Gastrocnemius medialis (tissue), 4 donors: ENCODE measurements at regions not wholly inside any gene's neighbourhood (a gene's known extent, or its start where the extent isn't known, plus 50 kb on each side); places are given as distances from the start of the nearest gene placed in this dataset.

ENCODE experiments used
- ATAC-seq, 2 donors: fragments of 150-250 bp; one replicate each; pipeline ENCODE4 v1.9.1; 2016
- DNase-seq, 2 donors: peaks; one replicate each; pipeline ENCODE4 v3.0.0-alpha.2; 2019
- H3K27ac ChIP-seq, 4 donors: fragments of 200-600 bp; sonication (generic); 1 replicate in 1 of 4; 2 replicates in 3 of 4; pipeline ENCODE4 v1.5.1; 2016 to 2018; ENCODE audit warnings: mild to moderate bottlenecking in 2 of 4, moderate library complexity in 1 of 4
- H3K27me3 ChIP-seq, 3 donors: fragments of 200-600 bp; sonication (generic) in 2 of 3; 1 replicate in 1 of 3; 2 replicates in 2 of 3; pipeline versions ENCODE4 v1.5.1 to v1.6.0; 2016 to 2019; ENCODE audit warnings: mild to moderate bottlenecking in 1 of 3, moderate library complexity in 1 of 3
- H3K36me3 ChIP-seq, 2 donors: fragments of 200-600 bp; sonication (generic) in 1 of 2; one replicate each; pipeline ENCODE4 v1.5.1; 2017 to 2018
- H3K4me1 ChIP-seq, 2 donors: fragments of 200-600 bp; sonication (generic) in 1 of 2; one replicate each; pipeline ENCODE4 v1.5.1; 2016 to 2017; ENCODE audit warnings: mild to moderate bottlenecking in 2 of 2
- H3K4me3 ChIP-seq, 4 donors: fragments of 200-600 bp; sonication (generic) in 3 of 4; 1 replicate in 1 of 4; 2 replicates in 3 of 4; pipeline ENCODE4 v1.5.1; 2016 to 2019; ENCODE audit warnings: mild to moderate bottlenecking in 2 of 4
- H3K9me3 ChIP-seq, 3 donors: fragments of 200-600 bp; sonication (generic) in 2 of 3; 1 replicate in 1 of 3; 2 replicates in 2 of 3; pipeline ENCODE4 v1.5.1; 2016 to 2019
- CTCF ChIP-seq, 5 experiments: fragments of 450-650 bp in 3 of 5; fragments of 200-600 bp in 2 of 5; sonication (generic) in 2 of 5; IDR thresholded peaks in 4 of 5; conservative IDR thresholded peaks in 1 of 5; 1 replicate in 4 of 5; 2 replicates in 1 of 5; pipeline ENCODE4 v1.5.1; 2016 to 2019; ENCODE audit warnings: antibody characterized with exemption in 5 of 5, mild to moderate bottlenecking in 3 of 5, moderate library complexity in 3 of 5
- POLR2A ChIP-seq, 2 donors: fragments of 450-650 bp; IDR thresholded peaks; one replicate each; pipeline ENCODE4 v1.6.1; 2017; ENCODE audit warnings: antibody characterized with exemption in 2 of 2, mild to moderate bottlenecking in 2 of 2, moderate library complexity in 2 of 2
- in situ Hi-C, 4 donors: fragments of 200-750 bp; cut with MboI; loops; one replicate each; pipeline versions ENCODE4 v1.15.0 to v1.8.0; 2017; ENCODE audit warnings: low sequenced_read_pairs in 4 of 4
- intact Hi-C: fragments of 100-400 bp; cut with DNase I; formaldehyde crosslinking; loops from one replicate; pipeline ENCODE4 v1.15.1; 2023; ENCODE audit warnings: low total_unique reads

GRCh38 chr2:106623456-106623855 is 136.3 kb downstream of the CD8B2 start:
- in situ Hi-C loops: no loop called here

GRCh38 chr2:106624787-106625380 is 137.7 kb downstream of the CD8B2 start:
- TF ChIP-seq POLR2A (IDR thresholded peaks at IDR 0.05) (no peak), CTCF (IDR thresholded peaks at IDR 0.05 in 4 of 5, conservative IDR thresholded peaks at IDR 0.05 in 1 of 5) (no peak)
- no peak for ATAC-seq
- no peaks in the 10 kb centered on the region for H3K9me3 ChIP-seq
- no peaks in the 10 kb centered on the region for H3K36me3 ChIP-seq
- in situ Hi-C loops (no loop called here), intact Hi-C loops (no loop called here)
- DNase-seq: no peak
- H3K27ac ChIP-seq: no peak overlapping the region
- H3K4me1 ChIP-seq: no peaks in the 10 kb centered on the region
- no peak overlapping the region for H3K4me3 ChIP-seq
- no peaks in the 10 kb centered on the region for H3K27me3 ChIP-seq

More at GRCh38 chr2:106623456-106623855, 136.3 kb downstream of the CD8B2 start:
- TF ChIP-seq POLR2A (IDR thresholded peaks at IDR 0.05) (no peak), CTCF (IDR thresholded peaks at IDR 0.05 in 4 of 5, conservative IDR thresholded peaks at IDR 0.05 in 1 of 5) (no peak)
- Histone ChIP-seq H3K4me1 (no peaks in the 10 kb centered on the region), H3K27me3 (no peaks in the 10 kb centered on the region), H3K4me3 (no peak overlapping the region), H3K9me3 (no peaks in the 10 kb centered on the region), H3K36me3 (no peaks in the 10 kb centered on the region), H3K27ac (no peak overlapping the region)
- ATAC-seq (no peak), DNase-seq (no peak)
- intact Hi-C loops: no loop called here

- no peaks in the 10 kb centered on the region for H3K36me3 ChIP-seq
- intact Hi-C loops (no loop called here), in situ Hi-C loops (no loop called here)
- DNase-seq (no peak), ATAC-seq (no peak)
- no peak overlapping the region for H3K27ac ChIP-seq
- H3K9me3 ChIP-seq: no peaks in the 10 kb centered on the region
- no peaks in the 10 kb centered on the region for H3K27me3 ChIP-seq
- no peak overlapping the region for H3K4me3 ChIP-seq
- TF ChIP-seq POLR2A (IDR thresholded peaks at IDR 0.05): no peak
- no peak for TF ChIP-seq CTCF (IDR thresholded peaks at IDR 0.05 in 4 of 5, conservative IDR thresholded peaks at IDR 0.05 in 1 of 5)
- no peaks in the 10 kb centered on the region for H3K4me1 ChIP-seq
Observed at GRCh38 chr2:106628377-106628776, 141.2 kb downstream of the CD8B2 start.

GRCh38 chr2:106629981-106630380 is 142.8 kb downstream of the CD8B2 start:
- H3K27me3 ChIP-seq: no peaks in the 10 kb centered on the region
- H3K9me3 ChIP-seq: no peaks in the 10 kb centered on the region
- no peak overlapping the region for H3K27ac ChIP-seq
- H3K36me3 ChIP-seq: no peaks in the 10 kb centered on the region
- ATAC-seq (no peak), DNase-seq (no peak)
- TF ChIP-seq POLR2A (IDR thresholded peaks at IDR 0.05) (no peak), CTCF (IDR thresholded peaks at IDR 0.05 in 4 of 5, conservative IDR thresholded peaks at IDR 0.05 in 1 of 5) (no peak)
- in situ Hi-C loops: no loop called here
- intact Hi-C loops: no loop called here
- H3K4me3 ChIP-seq: no peak overlapping the region
- no peaks in the 10 kb centered on the region for H3K4me1 ChIP-seq

DNA sequence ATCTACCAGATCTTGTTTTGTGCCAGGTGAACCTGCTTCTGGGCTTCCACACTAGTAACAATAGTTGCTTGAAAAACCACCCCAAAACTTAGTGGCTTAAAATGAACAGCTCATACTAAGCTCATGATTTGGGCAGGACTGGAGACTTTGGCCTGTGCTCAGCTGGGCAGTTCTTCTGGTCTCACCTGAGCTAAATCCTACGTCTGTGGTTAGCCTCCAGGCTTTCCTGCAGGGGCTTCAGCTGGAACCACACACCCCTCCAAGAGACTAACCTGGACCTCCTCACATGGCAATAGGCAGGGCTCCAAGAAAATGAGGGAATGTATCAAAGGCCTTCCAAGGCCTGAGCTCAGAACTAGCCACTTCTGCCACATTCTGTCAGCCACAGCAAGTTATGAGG is 144.1 kb downstream of the CD8B2 start:
- intact Hi-C loops: no loop called here
- no peak for TF ChIP-seq CTCF (IDR thresholded peaks at IDR 0.05 in 4 of 5, conservative IDR thresholded peaks at IDR 0.05 in 1 of 5)
- no peak for TF ChIP-seq POLR2A (IDR thresholded peaks at IDR 0.05)
- H3K27me3 ChIP-seq: no peaks in the 10 kb centered on the region
- ATAC-seq: no peak
- no peaks in the 10 kb centered on the region for H3K9me3 ChIP-seq
- no peak overlapping the region for H3K27ac ChIP-seq
- H3K4me3 ChIP-seq: no peak overlapping the region
- in situ Hi-C loops: no loop called here
- no peaks in the 10 kb centered on the region for H3K36me3 ChIP-seq
- no peaks in the 10 kb centered on the region for H3K4me1 ChIP-seq
- no peak for DNase-seq
